Esophagus muscularis mucosa (tissue), 4 donors: ENCODE measurements at regions not wholly inside any gene's neighbourhood (a gene's known extent, or its start where the extent isn't known, plus 50 kb on each side); places are given as distances from the start of the nearest gene placed in this dataset.

Experiments
- DNase-seq: peaks from one replicate; pipeline ENCODE4 v3.0.0-alpha.2; 2017; ENCODE audit errors: extremely low spot score
- H3K27ac ChIP-seq, 4 donors: fragments of 200-600 bp; sonication (generic); replicated peaks in 1 of 4; 1 replicate in 3 of 4; 2 replicates in 1 of 4; pipeline ENCODE4 v1.5.1; 2016 to 2019; ENCODE audit warnings: mild to moderate bottlenecking in 1 of 4
- H3K27me3 ChIP-seq, 4 donors: fragments of 200-600 bp; sonication (generic); one replicate each; pipeline versions ENCODE4 v1.5.1 to v1.6.0; 2016 to 2019
- H3K36me3 ChIP-seq, 4 donors: fragments of 200-600 bp; sonication (generic); one replicate each; pipeline ENCODE4 v1.5.1; 2016 to 2019
- H3K4me1 ChIP-seq, 4 donors: fragments of 200-600 bp; sonication (generic); one replicate each; pipeline ENCODE4 v1.5.1; 2016 to 2019
- H3K4me3 ChIP-seq, 4 donors: fragments of 200-600 bp; sonication (generic); 1 replicate in 2 of 4; 2 replicates in 2 of 4; pipeline ENCODE4 v1.5.1; 2016 to 2019; ENCODE audit warnings: mild to moderate bottlenecking in 4 of 4, moderate library complexity in 1 of 4
- H3K9me3 ChIP-seq, 4 donors: fragments of 200-600 bp; sonication (generic); 1 replicate in 3 of 4; 2 replicates in 1 of 4; pipeline ENCODE4 v1.5.1; 2016 to 2019
- CTCF ChIP-seq, 3 experiments: fragments of 200-600 bp in 2 of 3; fragments of 450-650 bp in 1 of 3; sonication (generic) in 2 of 3; IDR thresholded peaks; one replicate each; pipeline ENCODE4 v1.5.1; 2017 to 2019; ENCODE audit warnings: antibody characterized with exemption in 3 of 3, mild to moderate bottlenecking in 2 of 3, moderate library complexity in 1 of 3
- EP300 ChIP-seq: sonication (generic); formaldehyde crosslinking; IDR thresholded peaks from one replicate; pipeline ENCODE4 v1.6.1; 2017; ENCODE audit warnings: antibody characterized with exemption
- POLR2A ChIP-seq: fragments of 450-650 bp; IDR thresholded peaks from one replicate; pipeline ENCODE4 v1.6.1; 2017; ENCODE audit warnings: antibody characterized with exemption, moderate library complexity, mild to moderate bottlenecking, low read depth
- POLR2AphosphoS5 ChIP-seq, 2 donors: sonication (generic); formaldehyde crosslinking; IDR thresholded peaks; one replicate each; pipeline ENCODE4 v1.6.1; 2017; ENCODE audit warnings: antibody characterized with exemption in 2 of 2
- WGBS: methylation state at CpG from one replicate; pipeline ENCODE4 v1.1.5; 2018; 5-methylcytosine and 5-hydroxymethylcytosine counted together
- intact Hi-C: fragments of 100-400 bp; cut with DNase I; formaldehyde crosslinking; loops from one replicate; pipeline ENCODE4 v1.15.1; 2023

- Histone ChIP-seq H3K36me3 (no peaks in the 10 kb centered on the region), H3K4me1 (no peaks in the 10 kb centered on the region), H3K9me3 (no peaks in the 10 kb centered on the region), H3K27ac (no peak overlapping the region), H3K27me3 (no peaks in the 10 kb centered on the region), H3K4me3 (no peak overlapping the region)
- no peak for DNase-seq
- intact Hi-C loops: no loop called here
- WGBS: 10% methylated on average over 4 of the region's 4 CpGs
- TF ChIP-seq EP300: no peak
Measured at GRCh38 chr16:5928476-5929065, 831.0 kb upstream of the EEF2KMT start.

- no peak for DNase-seq
- intact Hi-C loops: no loop called here
- WGBS: 56% methylated on average over 4 of the region's 4 CpGs
- Histone ChIP-seq H3K4me3 (no peak overlapping the region), H3K27me3 (no peaks in the 10 kb centered on the region), H3K4me1 (no peaks in the 10 kb centered on the region), H3K36me3 (no peaks in the 10 kb centered on the region), H3K27ac (no peak overlapping the region), H3K9me3 (no peaks in the 10 kb centered on the region)
- no peak for TF ChIP-seq POLR2A
- TF ChIP-seq POLR2AphosphoS5 (IDR thresholded peaks at IDR 0.05): no peak
- TF ChIP-seq CTCF (IDR thresholded peaks at IDR 0.05): no peak
- TF ChIP-seq EP300: no peak
Measured at GRCh38 chr16:5925850-5926249, 828.3 kb upstream of the EEF2KMT start.

- DNase-seq: no peak
- Histone ChIP-seq H3K9me3 (no peaks in the 10 kb centered on the region), H3K36me3 (no peaks in the 10 kb centered on the region), H3K27me3 (no peaks in the 10 kb centered on the region), H3K4me3 (no peak overlapping the region), H3K27ac (no peak overlapping the region), H3K4me1 (no peaks in the 10 kb centered on the region)
- intact Hi-C loops: no loop called here
- 70% methylated on average over 2 of the region's 2 CpGs for WGBS
- TF ChIP-seq CTCF (IDR thresholded peaks at IDR 0.05): no peak
- no peak for TF ChIP-seq POLR2A
- no peak for TF ChIP-seq POLR2AphosphoS5 (IDR thresholded peaks at IDR 0.05)
- TF ChIP-seq EP300: no peak
Measured at GRCh38 chr16:5922686-5923085, 825.1 kb upstream of the EEF2KMT start.

GRCh38 chr16:5918567-5919130 is 821.1 kb upstream of the EEF2KMT start:
- intact Hi-C loops: no loop called here

More at GRCh38 chr16:5918567-5919130, 821.1 kb upstream of the EEF2KMT start:
- no peak for DNase-seq
- WGBS: 51% methylated on average over 4 of the region's 4 CpGs
- H3K27ac ChIP-seq: no peak overlapping the region
- peaks cover 0 to 8% (median 0%) of the 10 kb centered on the region in 4 donors for H3K27me3 ChIP-seq
- H3K4me1 ChIP-seq: no peaks in the 10 kb centered on the region
- TF ChIP-seq EP300 (no peak), CTCF (IDR thresholded peaks at IDR 0.05) (no peak), POLR2A (no peak)
- H3K36me3 ChIP-seq: no peaks in the 10 kb centered on the region
- H3K4me3 ChIP-seq: no peak overlapping the region
- H3K9me3 ChIP-seq: peaks cover 0 to 8% (median 0%) of the 10 kb centered on the region in 4 donors
